ENCODE measurements at regions not wholly inside any gene's neighbourhood (a gene's known extent, or its start where the extent isn't known, plus 50 kb on each side); places are given as distances from the start of the nearest gene placed in this dataset.

DNA sequence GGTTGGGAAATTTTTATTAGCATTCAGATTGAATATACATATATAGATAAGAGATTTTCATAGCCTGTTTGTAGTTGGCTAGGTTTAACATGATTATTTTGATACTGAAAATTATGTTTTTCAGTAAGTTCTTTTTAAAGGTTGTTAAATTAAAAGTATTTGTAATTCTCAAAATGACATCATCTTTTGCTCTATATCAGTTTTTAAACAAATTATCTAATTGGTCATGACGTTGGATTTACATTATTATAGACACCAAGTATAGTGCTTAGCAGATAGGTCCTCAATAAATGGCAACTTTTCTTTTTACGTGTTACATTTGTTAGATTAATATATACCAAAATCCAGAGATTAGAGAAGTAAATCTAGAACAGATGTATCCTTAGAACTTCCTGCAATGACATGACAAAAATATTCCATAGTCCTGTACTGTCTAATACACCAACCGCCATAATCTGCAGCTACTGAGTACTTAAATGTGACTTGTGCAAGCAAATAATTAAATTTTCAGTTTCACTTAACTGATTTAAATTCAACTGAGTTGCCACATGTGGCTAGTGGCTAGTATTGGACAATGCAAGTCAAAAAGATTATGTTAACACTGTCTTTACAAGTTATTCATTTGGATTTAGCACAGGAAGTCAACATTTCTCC, 1613.1 kb upstream of the TENM3 start:
- no peak for TF ChIP-seq EZH2 (IDR thresholded peaks at IDR 0.05)
- no peak for TF ChIP-seq POLR2AphosphoS5 (IDR thresholded peaks at IDR 0.05; ENCODE audit: low read depth, low read length)
- TF ChIP-seq CTCF (IDR thresholded peaks at IDR 0.05 in 2 of 3, conservative IDR thresholded peaks at IDR 0.05 in 1 of 3; ENCODE audit: borderline replicate concordance in 1 of 3, insufficient read depth in 1 of 3, low read depth in 2 of 3, low read length in 2 of 3), result no peak
- no peak for TF ChIP-seq POLR2A (IDR thresholded peaks at IDR 0.05; ENCODE audit: borderline replicate concordance, extremely low read depth, insufficient read depth, insufficient read length)
- no peak for TF ChIP-seq ZNF274 (IDR thresholded peaks at IDR 0.05; ENCODE audit: low read depth, low read length)
- no peak for TF ChIP-seq REST (IDR thresholded peaks at IDR 0.05; ENCODE audit: low read depth)
- TF ChIP-seq CEBPB (IDR thresholded peaks at IDR 0.05; ENCODE audit: low read depth), result no peak
- TF ChIP-seq SP1 (IDR thresholded peaks at IDR 0.05; ENCODE audit: low read depth), result no peak
- TF ChIP-seq ELF1 (IDR thresholded peaks at IDR 0.05; ENCODE audit: borderline replicate concordance, low read depth), result no peak
- no peak for TF ChIP-seq RAD21 (IDR thresholded peaks at IDR 0.05; ENCODE audit: low read depth)

Measured in HCT116 (cell line).